Type B pancreatic cell (in vitro differentiated cells): ENCODE measurements at regions not wholly inside any gene's neighbourhood (a gene's known extent, or its start where the extent isn't known, plus 50 kb on each side); places are given as distances from the start of the nearest gene placed in this dataset.

Source experiments
- DNase-seq: peaks from one replicate; pipeline ENCODE4 v3.0.0; 2021; ENCODE audit warnings: mixed read lengths; ENCODE audit not compliant: unreplicated experiment; ENCODE audit errors: extremely low spot score
- H3K27ac Mint-ChIP-seq: 2 replicates; pipeline ENCODE4 v1.8.0; 2021; ENCODE audit warnings: mild to moderate bottlenecking, mixed read lengths
- H3K27me3 Mint-ChIP-seq: 2 replicates; pipeline ENCODE4 v1.8.0; 2021; ENCODE audit warnings: mixed read lengths
- H3K36me3 Mint-ChIP-seq: 2 replicates; pipeline ENCODE4 v1.8.0; 2021; ENCODE audit warnings: mixed read lengths
- H3K4me1 Mint-ChIP-seq: one replicate; pipeline ENCODE4 v1.8.0; 2021; ENCODE audit warnings: mixed read lengths; ENCODE audit not compliant: unreplicated experiment
- H3K4me3 Mint-ChIP-seq: 2 replicates; pipeline ENCODE4 v1.8.0; 2021; ENCODE audit warnings: mild to moderate bottlenecking, mixed read lengths
- H3K9me3 Mint-ChIP-seq: 2 replicates; pipeline ENCODE4 v1.8.0; 2021; ENCODE audit warnings: mixed read lengths
- CTCF ChIP-seq: fragments of 200-600 bp; sonication (generic); conservative IDR thresholded peaks from 2 replicates; pipeline ENCODE4 v1.5.0; 2021; ENCODE audit warnings: antibody characterized with exemption, mild to moderate bottlenecking

GRCh38 chr16:63516394-63516793, 1480.2 kb upstream of the CDH8 start:
- H3K4me1 Mint-ChIP-seq: no peaks in the 10 kb centered on the region
- H3K4me3 Mint-ChIP-seq: no peak overlapping the region

GRCh38 chr16:63512910-63513309, 1476.7 kb upstream of the CDH8 start:
- no peak for TF ChIP-seq CTCF
- Mint-ChIP-seq H3K4me1 (no peaks in the 10 kb centered on the region), H3K27me3 (no peaks in the 10 kb centered on the region), H3K36me3 (no peaks in the 10 kb centered on the region), H3K27ac (no peak overlapping the region), H3K9me3 (no peaks in the 10 kb centered on the region), H3K4me3 (no peak overlapping the region)
- no peak for DNase-seq

More at GRCh38 chr16:63516394-63516793, 1480.2 kb upstream of the CDH8 start:
- Mint-ChIP-seq H3K9me3 (no peaks in the 10 kb centered on the region), H3K27ac (no peak overlapping the region), H3K36me3 (no peaks in the 10 kb centered on the region), H3K27me3 (no peaks in the 10 kb centered on the region)
- no peak for TF ChIP-seq CTCF
- DNase-seq: no peak

- TF ChIP-seq CTCF: no peak
- no peaks in the 10 kb centered on the region for H3K9me3 Mint-ChIP-seq
- no peak overlapping the region for H3K4me3 Mint-ChIP-seq
- no peak for DNase-seq
- no peaks in the 10 kb centered on the region for H3K4me1 Mint-ChIP-seq
- no peak overlapping the region for H3K27ac Mint-ChIP-seq
- H3K27me3 Mint-ChIP-seq: no peaks in the 10 kb centered on the region
- H3K36me3 Mint-ChIP-seq: no peaks in the 10 kb centered on the region
These were observed 1461.2 kb upstream of the CDH8 start for GRCh38 chr16:63497408-63497807.

GRCh38 chr16:63496282-63496681, 1460.0 kb upstream of the CDH8 start:
- Mint-ChIP-seq H3K4me1 (no peaks in the 10 kb centered on the region), H3K9me3 (no peaks in the 10 kb centered on the region), H3K27ac (no peak overlapping the region), H3K4me3 (no peak overlapping the region), H3K36me3 (no peaks in the 10 kb centered on the region), H3K27me3 (no peaks in the 10 kb centered on the region)
- no peak for TF ChIP-seq CTCF
- DNase-seq: no peak

- H3K4me3 Mint-ChIP-seq: no peak overlapping the region
- no peak for DNase-seq
- no peaks in the 10 kb centered on the region for H3K27me3 Mint-ChIP-seq
- no peaks in the 10 kb centered on the region for H3K36me3 Mint-ChIP-seq
- no peak for TF ChIP-seq CTCF
- no peaks in the 10 kb centered on the region for H3K9me3 Mint-ChIP-seq
- no peaks in the 10 kb centered on the region for H3K4me1 Mint-ChIP-seq
- no peak overlapping the region for H3K27ac Mint-ChIP-seq
These were observed 1452.7 kb upstream of the CDH8 start for GRCh38 chr16:63488955-63489354.

- H3K4me1 Mint-ChIP-seq: no peaks in the 10 kb centered on the region
- no peak overlapping the region for H3K4me3 Mint-ChIP-seq
- H3K27me3 Mint-ChIP-seq: no peaks in the 10 kb centered on the region
- H3K9me3 Mint-ChIP-seq: no peaks in the 10 kb centered on the region
- no peak for TF ChIP-seq CTCF
- H3K27ac Mint-ChIP-seq: no peak overlapping the region
- H3K36me3 Mint-ChIP-seq: no peaks in the 10 kb centered on the region
- DNase-seq: no peak
These were observed 1444.8 kb upstream of the CDH8 start for GRCh38 chr16:63481060-63481459.
